Upper lobe of right lung (tissue), 1 donor: ENCODE measurements at regions not wholly inside any gene's neighbourhood (a gene's known extent, or its start where the extent isn't known, plus 50 kb on each side); places are given as distances from the start of the nearest gene placed in this dataset.

Experiments used
- ATAC-seq: fragments of 200-7000 bp; cut with Tn5 transposase; one replicate; pipeline ENCODE4 v1.9.1; 2020; ENCODE audit warnings: mild to moderate bottlenecking, moderate library complexity
- DNase-seq: peaks from one replicate; pipeline ENCODE4 v3.0.0-alpha.2; 2020
- H3K27ac ChIP-seq: fragments of 200-600 bp; one replicate; pipeline ENCODE4 v1.8.0; 2022
- H3K27me3 ChIP-seq: fragments of 200-600 bp; one replicate; pipeline ENCODE4 v1.8.0; 2022; ENCODE audit warnings: mild to moderate bottlenecking
- H3K36me3 ChIP-seq: fragments of 200-600 bp; one replicate; pipeline ENCODE4 v1.8.0; 2022
- H3K4me1 ChIP-seq: fragments of 200-600 bp; one replicate; pipeline ENCODE4 v1.8.0; 2022
- H3K4me3 ChIP-seq: fragments of 200-600 bp; one replicate; pipeline ENCODE4 v1.8.0; 2022; ENCODE audit warnings: mild to moderate bottlenecking
- H3K9me3 ChIP-seq: fragments of 200-600 bp; one replicate; pipeline ENCODE4 v1.8.0; 2022
- intact Hi-C: fragments of 100-400 bp; cut with DNase I; formaldehyde crosslinking; loops from one replicate; pipeline ENCODE4 v1.11.0; 2022
- TF ChIP-seq, protein P1 (sequence below): fragments of 200-600 bp; IDR thresholded peaks from one replicate; pipeline ENCODE4 v1.8.0; 2022; ENCODE audit warnings: antibody characterized with exemption
- donor health status: DM: no; HTN: yes; CAD: no; lungs with severe emphysema.

- Histone ChIP-seq H3K4me1 (no peaks in the 10 kb centered on the region), H3K27ac (no peak overlapping the region), H3K36me3 (no peaks in the 10 kb centered on the region), H3K9me3 (no peaks in the 10 kb centered on the region), H3K4me3 (no peak overlapping the region), H3K27me3 (no peaks in the 10 kb centered on the region)
- DNase-seq (peak; percentile 28), ATAC-seq (no peak)
- TF ChIP-seq, protein P1, sequence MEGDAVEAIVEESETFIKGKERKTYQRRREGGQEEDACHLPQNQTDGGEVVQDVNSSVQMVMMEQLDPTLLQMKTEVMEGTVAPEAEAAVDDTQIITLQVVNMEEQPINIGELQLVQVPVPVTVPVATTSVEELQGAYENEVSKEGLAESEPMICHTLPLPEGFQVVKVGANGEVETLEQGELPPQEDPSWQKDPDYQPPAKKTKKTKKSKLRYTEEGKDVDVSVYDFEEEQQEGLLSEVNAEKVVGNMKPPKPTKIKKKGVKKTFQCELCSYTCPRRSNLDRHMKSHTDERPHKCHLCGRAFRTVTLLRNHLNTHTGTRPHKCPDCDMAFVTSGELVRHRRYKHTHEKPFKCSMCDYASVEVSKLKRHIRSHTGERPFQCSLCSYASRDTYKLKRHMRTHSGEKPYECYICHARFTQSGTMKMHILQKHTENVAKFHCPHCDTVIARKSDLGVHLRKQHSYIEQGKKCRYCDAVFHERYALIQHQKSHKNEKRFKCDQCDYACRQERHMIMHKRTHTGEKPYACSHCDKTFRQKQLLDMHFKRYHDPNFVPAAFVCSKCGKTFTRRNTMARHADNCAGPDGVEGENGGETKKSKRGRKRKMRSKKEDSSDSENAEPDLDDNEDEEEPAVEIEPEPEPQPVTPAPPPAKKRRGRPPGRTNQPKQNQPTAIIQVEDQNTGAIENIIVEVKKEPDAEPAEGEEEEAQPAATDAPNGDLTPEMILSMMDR, result no peak
- intact Hi-C loops, result no loop called here
Observed at GRCh38 chr22:48936391-48936790, 891.3 kb downstream of the BRD1 start.

DNA sequence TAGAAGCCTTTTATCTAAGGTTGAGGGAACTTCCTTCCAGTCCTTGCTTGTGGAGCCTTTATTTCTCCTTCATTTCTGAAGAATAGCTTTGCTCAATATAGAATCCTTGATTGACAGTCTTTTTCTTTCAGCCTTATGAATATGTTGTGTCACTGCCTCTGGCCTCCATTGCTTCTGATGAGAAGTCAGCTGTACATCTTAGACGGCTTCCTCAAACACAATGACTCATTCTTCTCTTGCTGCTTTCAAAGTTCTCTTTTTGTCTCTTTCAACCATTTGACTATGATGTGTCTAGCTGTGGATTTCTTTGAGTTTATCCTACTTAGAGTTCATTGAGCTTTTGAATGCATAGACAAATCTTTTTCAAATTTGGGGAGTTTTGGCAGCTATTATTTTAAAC is 893.2 kb downstream of the BRD1 start:
- Histone ChIP-seq H3K4me1 (no peaks in the 10 kb centered on the region), H3K36me3 (no peaks in the 10 kb centered on the region), H3K4me3 (no peak overlapping the region), H3K27me3 (no peaks in the 10 kb centered on the region), H3K27ac (no peak overlapping the region), H3K9me3 (no peaks in the 10 kb centered on the region)
- TF ChIP-seq, protein P1, result no peak
- DNase-seq (no peak), ATAC-seq (no peak)
- intact Hi-C loops, result no loop called here

DNA sequence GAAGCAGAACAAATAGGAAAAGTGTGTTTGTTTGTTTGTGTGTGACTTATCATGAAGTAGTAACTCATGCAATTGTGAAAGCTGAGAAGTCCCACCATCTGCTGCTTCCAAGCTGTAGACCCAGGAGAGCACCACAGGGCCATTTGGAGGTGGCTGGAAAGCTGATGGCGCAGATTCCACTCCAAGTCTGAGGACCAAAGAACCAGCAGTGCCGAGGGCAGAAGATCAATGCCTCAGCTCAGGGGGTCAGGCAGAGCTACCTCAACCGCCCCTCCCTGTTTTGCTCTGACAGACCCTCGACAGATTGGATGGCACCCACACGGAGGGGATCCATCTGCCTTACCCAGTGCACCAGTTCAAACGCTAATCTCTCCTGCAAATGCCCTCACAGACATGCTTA is 896.2 kb downstream of the BRD1 start:
- Histone ChIP-seq H3K27ac (no peak overlapping the region), H3K9me3 (no peaks in the 10 kb centered on the region), H3K36me3 (no peaks in the 10 kb centered on the region), H3K4me3 (no peak overlapping the region), H3K27me3 (no peaks in the 10 kb centered on the region), H3K4me1 (no peaks in the 10 kb centered on the region)
- no peak for ATAC-seq
- DNase-seq, result no peak
- TF ChIP-seq, protein P1, result no peak
- intact Hi-C loops, result no loop called here

DNA sequence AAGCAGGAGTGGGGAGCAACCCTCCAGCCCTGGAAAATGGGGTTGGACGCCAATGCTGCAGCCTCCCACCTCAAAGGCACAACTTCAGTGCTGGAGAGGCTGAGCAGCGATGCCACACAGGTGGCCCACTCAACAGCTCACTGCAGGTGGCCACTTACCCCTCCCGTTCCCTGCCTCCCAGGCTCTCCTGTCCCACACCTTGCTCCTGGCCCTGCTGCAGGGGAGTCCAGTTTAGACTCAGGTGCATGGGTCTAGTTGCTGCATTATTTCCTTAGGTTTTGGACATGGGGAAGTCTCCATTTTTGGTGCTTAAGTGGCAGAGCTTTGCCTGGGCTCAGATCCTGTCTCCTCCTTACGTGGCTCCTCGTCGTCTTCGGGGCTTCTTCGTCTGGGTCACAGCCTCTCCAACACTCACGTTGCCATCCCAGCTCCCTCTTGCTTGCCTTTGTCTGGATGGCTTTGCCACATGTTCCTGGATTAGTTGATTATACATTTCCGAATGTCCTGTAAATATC is 898.3 kb downstream of the BRD1 start:
- DNase-seq (peak; percentile 43), ATAC-seq (no peak)
- TF ChIP-seq, protein P1, result no peak
- Histone ChIP-seq H3K4me3 (no peak overlapping the region), H3K27me3 (no peaks in the 10 kb centered on the region), H3K9me3 (no peaks in the 10 kb centered on the region), H3K36me3 (no peaks in the 10 kb centered on the region), H3K27ac (no peak overlapping the region), H3K4me1 (no peaks in the 10 kb centered on the region)
- intact Hi-C loops, result no loop called here

DNA sequence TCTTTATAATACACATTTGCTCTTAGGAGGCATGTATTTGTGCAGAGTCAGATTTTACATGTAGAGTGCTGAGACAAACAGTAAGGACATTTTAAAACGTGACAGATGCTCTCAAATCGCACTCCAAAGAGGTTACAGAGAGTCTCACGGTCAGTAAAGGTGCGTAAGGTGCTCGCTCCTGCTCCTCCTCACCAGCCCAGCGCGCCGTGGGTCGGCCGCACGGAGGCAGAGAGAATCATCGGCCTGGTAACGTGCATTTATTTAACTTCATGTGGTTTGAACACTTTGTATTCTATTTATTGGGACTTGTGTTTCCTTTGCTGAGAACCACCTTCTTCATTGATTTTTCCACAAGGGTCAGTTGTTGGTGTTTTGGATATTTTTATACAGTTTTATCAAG is 900.1 kb downstream of the BRD1 start:
- ATAC-seq (no peak), DNase-seq (no peak)
- TF ChIP-seq, protein P1, result no peak
- H3K27me3 ChIP-seq, result peaks cover 4% of the 10 kb centered on the region
- H3K4me3 ChIP-seq, result no peak overlapping the region
- H3K36me3 ChIP-seq, result no peaks in the 10 kb centered on the region
- no peaks in the 10 kb centered on the region for H3K9me3 ChIP-seq
- intact Hi-C loops, result no loop called here
- no peak overlapping the region for H3K27ac ChIP-seq
- H3K4me1 ChIP-seq, result no peaks in the 10 kb centered on the region

DNA sequence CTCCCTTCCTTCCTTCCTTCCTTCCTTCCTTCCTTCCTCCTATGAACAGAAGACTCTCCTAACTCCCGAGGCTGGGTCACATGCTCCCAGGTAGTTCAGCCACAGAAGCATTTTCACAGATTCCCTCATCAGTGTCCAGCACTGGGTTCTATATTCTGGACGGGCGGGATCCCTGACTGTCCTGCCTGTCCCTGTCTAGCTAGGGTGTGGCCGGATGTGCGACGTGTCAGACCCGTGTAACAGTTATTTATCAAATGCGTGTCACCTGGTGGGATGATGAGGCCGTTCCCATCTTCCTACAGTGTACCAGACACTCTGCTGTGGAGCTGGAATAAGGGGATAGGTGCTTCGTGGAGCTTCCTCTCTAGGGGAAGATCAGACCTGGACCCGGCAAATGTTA is 901.0 kb downstream of the BRD1 start:
- intact Hi-C loops, result no loop called here
- TF ChIP-seq, protein P1, result no peak
- ATAC-seq (no peak), DNase-seq (peak; percentile 17)
- Histone ChIP-seq H3K4me3 (no peak overlapping the region), H3K27me3 (peaks cover 4% of the 10 kb centered on the region), H3K27ac (no peak overlapping the region), H3K9me3 (no peaks in the 10 kb centered on the region), H3K4me1 (no peaks in the 10 kb centered on the region), H3K36me3 (no peaks in the 10 kb centered on the region)
